A673 (cell line): ENCODE measurements at regions not wholly inside any gene's neighbourhood (a gene's known extent, or its start where the extent isn't known, plus 50 kb on each side); places are given as distances from the start of the nearest gene placed in this dataset.

ENCODE experiments used
- BruUV-seq: library from RNA; stranded (reverse); fragments of 400-500 nt; replicated peaks from 2 replicates; lab custom pipeline; 2021; lab: Mats Ljungman, UMichigan
- CTCF ChIA-PET: fragments of 300-600 bp; sonication (Branson Sonifier 250); formaldehyde crosslinking; loops from one replicate; lab custom pipeline; 2022; ENCODE audit warnings: antibody characterized with exemption; lab: Charles Lee
- POLR2A ChIA-PET: fragments of 300-600 bp; sonication (Branson Sonifier 250); formaldehyde crosslinking; loops from one replicate; lab custom pipeline; 2022; ENCODE audit warnings: antibody characterized with exemption; ENCODE audit not compliant: low non-redundant PET; lab: Charles Lee
- DNase-seq: peaks from one replicate; pipeline ENCODE4 v3.0.0-alpha.2; 2015; ENCODE audit warnings: low spot score
- H3K27ac ChIP-seq: fragments of 200-600 bp; sonication (generic); 2 replicates; pipeline ENCODE4 v1.5.1; 2016; ENCODE audit warnings: mixed run types, low read depth, mild to moderate bottlenecking, mixed read lengths, antibody characterized with exemption, low read length; ENCODE audit not compliant: poor library complexity, severe bottlenecking
- H3K27me3 ChIP-seq: fragments of 200-600 bp; sonication (generic); replicated peaks from 2 replicates; pipeline ENCODE4 v1.6.1; 2017; ENCODE audit warnings: mixed run types, low read depth, mild to moderate bottlenecking, mixed read lengths, antibody characterized with exemption, low read length; ENCODE audit not compliant: insufficient read depth, poor library complexity
- H3K36me3 ChIP-seq: fragments of 200-600 bp; sonication (generic); 2 replicates; pipeline ENCODE4 v1.6.1; 2016; ENCODE audit warnings: mixed run types, mild to moderate bottlenecking, mixed read lengths, antibody characterized with exemption, low read length; ENCODE audit not compliant: insufficient read depth, poor library complexity, severe bottlenecking
- H3K4me1 ChIP-seq: fragments of 200-600 bp; sonication (generic); 2 replicates; pipeline ENCODE4 v1.6.1; 2017; ENCODE audit warnings: mixed run types, mild to moderate bottlenecking, mixed read lengths, antibody characterized with exemption, low read length; ENCODE audit not compliant: insufficient read depth, poor library complexity, severe bottlenecking
- H3K4me3 ChIP-seq: fragments of 200-600 bp; sonication (generic); 2 replicates; pipeline ENCODE4 v1.5.1; 2016; ENCODE audit warnings: low read depth, mixed run types, mild to moderate bottlenecking, mixed read lengths, low read length; ENCODE audit not compliant: poor library complexity, severe bottlenecking
- H3K9me3 ChIP-seq: fragments of 200-600 bp; sonication (generic); 2 replicates; pipeline ENCODE4 v1.6.1; 2016; ENCODE audit warnings: mixed run types, low read depth, mild to moderate bottlenecking, mixed read lengths, antibody characterized with exemption, low read length; ENCODE audit not compliant: poor library complexity, severe bottlenecking
- CTCF ChIP-seq: fragments of 300-800, 200-600 bp; sonication (generic); conservative IDR thresholded peaks from 2 replicates; pipeline ENCODE4 v1.5.1; 2017; ENCODE audit warnings: low read depth, mild to moderate bottlenecking, antibody characterized with exemption, low read length, moderate library complexity, mixed read lengths
- EZH2 ChIP-seq: fragments of 200-600 bp; sonication (generic); IDR thresholded peaks from 2 replicates; pipeline ENCODE4 v1.6.1; 2017; ENCODE audit warnings: borderline replicate concordance, low read depth, mild to moderate bottlenecking, mixed read lengths, antibody characterized with exemption, low read length; ENCODE audit not compliant: poor library complexity, severe bottlenecking
- intact Hi-C: fragments of 100-400 bp; cut with micrococcal nuclease; formaldehyde crosslinking; loops from one replicate; pipeline ENCODE4 v1.10.0; 2022; ENCODE audit not compliant: unreplicated experiment

GRCh38 chr3:25349828-25350724 lies 78.0 kb upstream of the RARB start:
- POLR2A ChIA-PET = no interaction called here

GRCh38 chr3:25350725-25351114 lies 77.3 kb upstream of the RARB start:
- CTCF ChIA-PET = no interaction called here
- intact Hi-C loops = no loop called here
- no peak overlapping the region for H3K27ac ChIP-seq
- BruUV-seq = no TSS peak
- TF ChIP-seq CTCF (no peak), EZH2 (no peak)
- POLR2A ChIA-PET = no interaction called here
- peaks cover 5% of the 10 kb centered on the region for H3K27me3 ChIP-seq
- no peaks in the 10 kb centered on the region for H3K9me3 ChIP-seq
- H3K4me1 ChIP-seq = no peaks in the 10 kb centered on the region
- no peak for DNase-seq
- no peak overlapping the region for H3K4me3 ChIP-seq
- H3K36me3 ChIP-seq = no peaks in the 10 kb centered on the region

More at GRCh38 chr3:25349828-25350724, 78.0 kb upstream of the RARB start:
- Histone ChIP-seq H3K27me3 (peaks cover 5% of the 10 kb centered on the region), H3K4me1 (no peaks in the 10 kb centered on the region), H3K9me3 (no peaks in the 10 kb centered on the region), H3K36me3 (no peaks in the 10 kb centered on the region), H3K27ac (no peak overlapping the region), H3K4me3 (no peak overlapping the region)
- BruUV-seq = no TSS peak
- no peak for TF ChIP-seq CTCF
- TF ChIP-seq EZH2 = no peak
- no peak for DNase-seq
- CTCF ChIA-PET = no interaction called here
- intact Hi-C loops = no loop called here

- H3K36me3 ChIP-seq = no peaks in the 10 kb centered on the region
- no peaks in the 10 kb centered on the region for H3K9me3 ChIP-seq
- ChIA-PET CTCF (no interaction called here), POLR2A (no interaction called here)
- H3K4me1 ChIP-seq = no peaks in the 10 kb centered on the region
- peaks cover 5% of the 10 kb centered on the region for H3K27me3 ChIP-seq
- DNase-seq = no peak
- no TSS peak for BruUV-seq
- H3K4me3 ChIP-seq = no peak overlapping the region
- H3K27ac ChIP-seq = no peak overlapping the region
- intact Hi-C loops = no loop called here
- TF ChIP-seq CTCF (no peak), EZH2 (no peak)
Measured at GRCh38 chr3:25354071-25354470, 74.0 kb upstream of the RARB start.
